Panc1 (cell line): ENCODE measurements at regions not wholly inside any gene's neighbourhood (a gene's known extent, or its start where the extent isn't known, plus 50 kb on each side); places are given as distances from the start of the nearest gene placed in this dataset.

ENCODE experiments used
- ATAC-seq: fragments of 200-7000 bp; cut with Tn5 transposase; 2 replicates; pipeline ENCODE4 v1.9.1; 2020; ENCODE audit warnings: mild to moderate bottlenecking, moderate library complexity
- BruUV-seq: library from RNA; stranded (reverse); fragments of 400-500 nt; replicated peaks from 2 replicates; lab custom pipeline; 2021; lab: Mats Ljungman, UMichigan
- CTCF ChIA-PET: fragments of 300-600 bp; sonication (Branson Sonifier 250); formaldehyde crosslinking; loops from one replicate; lab custom pipeline; 2022; ENCODE audit warnings: antibody characterized with exemption; lab: Charles Lee
- POLR2A ChIA-PET: fragments of 300-600 bp; sonication (Branson Sonifier 250); formaldehyde crosslinking; loops from one replicate; lab custom pipeline; 2022; ENCODE audit warnings: antibody characterized with exemption; lab: Charles Lee
- DNase-seq: peaks from one replicate; pipeline ENCODE4 v3.0.0-alpha.2; 2010; ENCODE audit warnings: low read depth, low spot score
- H3K27ac ChIP-seq: 2 replicates; pipeline ENCODE4 v1.5.1; 2011; ENCODE audit warnings: mild to moderate bottlenecking, low read length, inconsistent platforms
- H3K27me3 ChIP-seq: fragments of 200-500 bp; sonication (Bioruptor generic); 2 replicates; pipeline ENCODE4 v1.6.0; 2014; ENCODE audit warnings: low read length, inconsistent platforms; ENCODE audit not compliant: control insufficient read depth, insufficient read depth
- H3K36me3 ChIP-seq: fragments of 200-500 bp; sonication (Bioruptor generic); 2 replicates; pipeline ENCODE4 v1.5.1; 2014; ENCODE audit warnings: inconsistent platforms, mild to moderate bottlenecking, low read length, moderate library complexity; ENCODE audit not compliant: control insufficient read depth, insufficient read depth
- H3K4me1 ChIP-seq: 2 replicates; pipeline ENCODE4 v1.5.1; 2011; ENCODE audit warnings: inconsistent platforms, mild to moderate bottlenecking, low read length, moderate library complexity; ENCODE audit not compliant: control insufficient read depth, insufficient read depth
- H3K4me3 ChIP-seq, 2 experiments: 2 replicates each; pipeline ENCODE4 v1.5.1; 2011 to 2012; ENCODE audit warnings: low read depth in 2 of 2, low read length in 2 of 2, mild to moderate bottlenecking in 2 of 2, inconsistent platforms in 1 of 2, moderate library complexity in 1 of 2
- H3K9me3 ChIP-seq: fragments of 200-500 bp; sonication (Bioruptor generic); 2 replicates; pipeline ENCODE4 v1.5.1; 2014; ENCODE audit warnings: low read depth, mild to moderate bottlenecking, inconsistent platforms, low read length, moderate library complexity; ENCODE audit not compliant: control insufficient read depth, insufficient read depth
- CTCF ChIP-seq: fragments of 450-650 bp; IDR thresholded peaks from 2 replicates; pipeline ENCODE4 v1.5.1; 2017; ENCODE audit warnings: mild to moderate bottlenecking
- POLR2AphosphoS5 ChIP-seq: IDR thresholded peaks from 2 replicates; pipeline ENCODE4 v1.6.1; 2012; ENCODE audit warnings: mild to moderate bottlenecking, low read depth, low read length, moderate library complexity
- REST ChIP-seq, 2 experiments: IDR thresholded peaks; 2 replicates each; pipeline ENCODE4 v1.6.1; 2011 to 2012; ENCODE audit warnings: low read depth in 2 of 2, control low read depth in 1 of 2, low read length in 1 of 2, mild to moderate bottlenecking in 1 of 2, moderate library complexity in 1 of 2; ENCODE audit not compliant: insufficient read depth in 1 of 2
- SIN3A ChIP-seq: IDR thresholded peaks from 2 replicates; pipeline ENCODE4 v1.6.1; 2012; ENCODE audit warnings: low read depth, mild to moderate bottlenecking, low read length, moderate library complexity, borderline replicate concordance; ENCODE audit not compliant: insufficient read depth
- TCF7L2 ChIP-seq: IDR thresholded peaks from 2 replicates; pipeline ENCODE4 v1.6.1; 2011; ENCODE audit warnings: mild to moderate bottlenecking, low read depth, low read length, inconsistent platforms
- in situ Hi-C: cut with HindIII; loops from 2 replicates; pipeline ENCODE4 v1.10.0; 2016; ENCODE audit warnings: low sequenced_read_pairs, low pct_unique_long_range_greater_than_20kb
- intact Hi-C: fragments of 100-400 bp; cut with micrococcal nuclease; formaldehyde crosslinking; loops from one replicate; pipeline ENCODE4 v1.10.0; 2022; ENCODE audit not compliant: unreplicated experiment

- Histone ChIP-seq H3K9me3 (no peaks in the 10 kb centered on the region; the same call in 1 of the 2 replicates), H3K36me3 (no peaks in the 10 kb centered on the region), H3K4me1 (no peaks in the 10 kb centered on the region), H3K4me3 (no peak overlapping the region), H3K27me3 (no peaks in the 10 kb centered on the region), H3K27ac (no peak overlapping the region)
- no peak for DNase-seq
- intact Hi-C loops, result no loop called here
- BruUV-seq, result no TSS peak
- in situ Hi-C loops, result no loop called here
- ATAC-seq, result no peak
- CTCF ChIA-PET, result no interaction called here
- POLR2A ChIA-PET, result no interaction called here
- TF ChIP-seq POLR2AphosphoS5, result no peak
- TF ChIP-seq TCF7L2, result no peak
- no peak for TF ChIP-seq SIN3A
- no peak for TF ChIP-seq CTCF
- TF ChIP-seq REST (IDR thresholded peaks at IDR 0.05; ENCODE audit: insufficient read depth in 1 of 2, low read depth in 2 of 2, low read length in 1 of 2), result no peak
Measured at GRCh38 chr1:221154932-221155331, 275.7 kb downstream of the HLX start.

- TF ChIP-seq TCF7L2, result no peak
- TF ChIP-seq SIN3A, result no peak
- TF ChIP-seq POLR2AphosphoS5, result no peak
- TF ChIP-seq CTCF, result no peak
- no peak for TF ChIP-seq REST (IDR thresholded peaks at IDR 0.05; ENCODE audit: insufficient read depth in 1 of 2, low read depth in 2 of 2, low read length in 1 of 2)
- BruUV-seq, result no TSS peak
Measured at GRCh38 chr1:221157026-221157761, 278.0 kb downstream of the HLX start.

More at GRCh38 chr1:221157026-221157761, 278.0 kb downstream of the HLX start:
- Histone ChIP-seq H3K4me1 (no peaks in the 10 kb centered on the region), H3K27ac (no peak overlapping the region), H3K27me3 (no peaks in the 10 kb centered on the region), H3K4me3 (no peak overlapping the region), H3K36me3 (no peaks in the 10 kb centered on the region), H3K9me3 (no peaks in the 10 kb centered on the region; the same call in 1 of the 2 replicates)
- DNase-seq (no peak), ATAC-seq (no peak)
- ChIA-PET CTCF (no interaction called here), POLR2A (no interaction called here)
- in situ Hi-C loops, result no loop called here
- intact Hi-C loops, result no loop called here
